Astrocyte (in vitro differentiated cells and primary cell): ENCODE measurements at regions not wholly inside any gene's neighbourhood (a gene's known extent, or its start where the extent isn't known, plus 50 kb on each side); places are given as distances from the start of the nearest gene placed in this dataset.

ENCODE experiments used
- DNase-seq: peaks from one replicate; pipeline ENCODE4 v3.0.0-alpha.2; 2010; ENCODE audit warnings: low read depth
- FAIRE-seq: peaks from 2 replicates; lab custom pipeline; 2011; peaks lifted over from hg19 to GRCh38; lab: Jason Lieb, UNC
- H2AFZ ChIP-seq: 2 replicates; pipeline ENCODE4 v1.6.0; 2012; ENCODE audit warnings: low read depth, low read length, inconsistent platforms
- H3K27ac ChIP-seq: 2 replicates; pipeline ENCODE4 v1.5.1; 2011; ENCODE audit warnings: low read depth, low read length, inconsistent platforms
- H3K27me3 ChIP-seq: 2 replicates; pipeline ENCODE4 v1.6.0; 2011; ENCODE audit warnings: low read length, inconsistent platforms; ENCODE audit not compliant: insufficient read depth
- H3K36me3 ChIP-seq: 2 replicates; pipeline ENCODE4 v1.5.1; 2011; ENCODE audit warnings: low read length, inconsistent platforms; ENCODE audit not compliant: insufficient read depth
- H3K4me1 ChIP-seq: 2 replicates; pipeline ENCODE4 v1.5.1; 2011; ENCODE audit warnings: low read length, inconsistent platforms; ENCODE audit not compliant: insufficient read depth
- H3K4me2 ChIP-seq: 2 replicates; pipeline ENCODE4 v1.6.0; 2012; ENCODE audit warnings: low read length, inconsistent platforms
- H3K4me3 ChIP-seq: 2 replicates; pipeline ENCODE4 v1.5.1; 2011; ENCODE audit warnings: low read depth, mild to moderate bottlenecking, low read length, inconsistent platforms; ENCODE audit not compliant: insufficient read depth
- H3K79me2 ChIP-seq: 2 replicates; pipeline ENCODE4 v1.6.0; 2012; ENCODE audit warnings: mild to moderate bottlenecking, low read length, inconsistent platforms; ENCODE audit not compliant: insufficient read depth
- H3K9ac ChIP-seq: 2 replicates; pipeline ENCODE4 v1.6.0; 2012; ENCODE audit warnings: mild to moderate bottlenecking, low read length, inconsistent platforms
- H3K9me3 ChIP-seq: 2 replicates; pipeline ENCODE4 v1.5.1; 2012; ENCODE audit warnings: low read depth, mild to moderate bottlenecking, low read length, inconsistent platforms; ENCODE audit not compliant: insufficient read depth
- H4K20me1 ChIP-seq: 2 replicates; pipeline ENCODE4 v1.6.0; 2012; ENCODE audit warnings: low read length, inconsistent platforms; ENCODE audit not compliant: insufficient read depth
- H3K27ac Mint-ChIP-seq: one replicate; pipeline ENCODE4 v1.8.0; 2021; ENCODE audit warnings: mild to moderate bottlenecking, mixed read lengths; ENCODE audit not compliant: unreplicated experiment
- H3K27me3 Mint-ChIP-seq: one replicate; pipeline ENCODE4 v1.8.0; 2021; ENCODE audit warnings: low read depth, mixed read lengths; ENCODE audit not compliant: unreplicated experiment
- H3K36me3 Mint-ChIP-seq: one replicate; pipeline ENCODE4 v1.8.0; 2021; ENCODE audit warnings: low read depth, mixed read lengths; ENCODE audit not compliant: unreplicated experiment
- H3K4me1 Mint-ChIP-seq: one replicate; pipeline ENCODE4 v1.8.0; 2021; ENCODE audit warnings: low read depth, mixed read lengths; ENCODE audit not compliant: unreplicated experiment
- H3K4me3 Mint-ChIP-seq: one replicate; pipeline ENCODE4 v1.8.0; 2021; ENCODE audit warnings: mild to moderate bottlenecking, moderate library complexity, mixed read lengths; ENCODE audit not compliant: unreplicated experiment
- H3K9me3 Mint-ChIP-seq: one replicate; pipeline ENCODE4 v1.8.0; 2021; ENCODE audit warnings: mild to moderate bottlenecking, mixed read lengths; ENCODE audit not compliant: unreplicated experiment
- CTCF ChIP-seq: IDR thresholded peaks from 2 replicates; pipeline ENCODE4 v1.5.1; 2011; ENCODE audit warnings: low read depth, mild to moderate bottlenecking, inconsistent platforms, low read length, moderate library complexity; ENCODE audit not compliant: insufficient read depth
- EZH2 ChIP-seq: IDR thresholded peaks from 2 replicates; pipeline ENCODE4 v1.6.1; 2012; ENCODE audit warnings: mild to moderate bottlenecking, low read length, inconsistent platforms; ENCODE audit not compliant: insufficient read depth

- H3K27ac Mint-ChIP-seq: no peak overlapping the region
- H3K27me3 ChIP-seq: no peaks in the 10 kb centered on the region
- TF ChIP-seq CTCF: no peak
- no peak for TF ChIP-seq EZH2
- H3K9me3 ChIP-seq: no peaks in the 10 kb centered on the region
- H3K27ac ChIP-seq: no peak overlapping the region
- no peak overlapping the region for H3K4me3 Mint-ChIP-seq
- DNase-seq (no peak), FAIRE-seq (no peak)
- H3K4me3 ChIP-seq: no peak overlapping the region
- no peaks in the 10 kb centered on the region for H3K36me3 ChIP-seq
- H2AFZ ChIP-seq: no peak overlapping the region
- H3K4me2 ChIP-seq: no peak overlapping the region
- H3K4me1 Mint-ChIP-seq: peaks cover 2% of the 10 kb centered on the region
- H4K20me1 ChIP-seq: no peaks in the 10 kb centered on the region
- H3K36me3 Mint-ChIP-seq: no peaks in the 10 kb centered on the region
- H3K4me1 ChIP-seq: no peaks in the 10 kb centered on the region
- H3K9ac ChIP-seq: no peak overlapping the region
- H3K79me2 ChIP-seq: no peaks in the 10 kb centered on the region
- peaks cover 19% of the 10 kb centered on the region for H3K27me3 Mint-ChIP-seq
- H3K9me3 Mint-ChIP-seq: no peaks in the 10 kb centered on the region
These were observed 1458.6 kb downstream of the BRD1 start for GRCh38 chr22:48368975-48369525.

GRCh38 chr22:48367731-48368130 is 1459.9 kb downstream of the BRD1 start:
- H3K36me3 ChIP-seq: no peaks in the 10 kb centered on the region
- H3K79me2 ChIP-seq: no peaks in the 10 kb centered on the region
- H2AFZ ChIP-seq: no peak overlapping the region
- FAIRE-seq: no peak
- no peaks in the 10 kb centered on the region for H4K20me1 ChIP-seq
- H3K27ac ChIP-seq: no peak overlapping the region
- Mint-ChIP-seq H3K27ac (no peak overlapping the region), H3K4me3 (no peak overlapping the region), H3K4me1 (peaks cover 2% of the 10 kb centered on the region), H3K9me3 (no peaks in the 10 kb centered on the region), H3K27me3 (peaks cover 10% of the 10 kb centered on the region), H3K36me3 (no peaks in the 10 kb centered on the region)
- no peaks in the 10 kb centered on the region for H3K4me1 ChIP-seq
- no peak overlapping the region for H3K4me3 ChIP-seq
- no peak overlapping the region for H3K4me2 ChIP-seq
- TF ChIP-seq CTCF (no peak), EZH2 (no peak)
- H3K27me3 ChIP-seq: no peaks in the 10 kb centered on the region
- peaks cover 6% of the 10 kb centered on the region for H3K9me3 ChIP-seq
- H3K9ac ChIP-seq: no peak overlapping the region
- no peak for DNase-seq

- H3K27ac Mint-ChIP-seq: no peak overlapping the region
- no peaks in the 10 kb centered on the region for H3K4me1 ChIP-seq
- H3K27ac ChIP-seq: no peak overlapping the region
- H3K36me3 Mint-ChIP-seq: no peaks in the 10 kb centered on the region
- no peaks in the 10 kb centered on the region for H3K9me3 Mint-ChIP-seq
- no peak overlapping the region for H2AFZ ChIP-seq
- peaks cover 2% of the 10 kb centered on the region for H3K4me1 Mint-ChIP-seq
- FAIRE-seq: no peak
- no peaks in the 10 kb centered on the region for H3K36me3 ChIP-seq
- TF ChIP-seq EZH2: no peak
- TF ChIP-seq CTCF: no peak
- peaks cover 6% of the 10 kb centered on the region for H3K9me3 ChIP-seq
- peaks cover 7% of the 10 kb centered on the region for H3K27me3 Mint-ChIP-seq
- no peak for DNase-seq
- H3K4me3 ChIP-seq: no peak overlapping the region
- no peak overlapping the region for H3K9ac ChIP-seq
- H3K27me3 ChIP-seq: no peaks in the 10 kb centered on the region
- no peaks in the 10 kb centered on the region for H3K79me2 ChIP-seq
- H4K20me1 ChIP-seq: no peaks in the 10 kb centered on the region
- no peak overlapping the region for H3K4me2 ChIP-seq
- no peak overlapping the region for H3K4me3 Mint-ChIP-seq
These were observed 1461.1 kb downstream of the BRD1 start for GRCh38 chr22:48366591-48366990.
